CD4-positive, alpha-beta T cell treated with Interleukin-17A for 1 hour (primary cell): ENCODE measurements at regions not wholly inside any gene's neighbourhood (a gene's known extent, or its start where the extent isn't known, plus 50 kb on each side); places are given as distances from the start of the nearest gene placed in this dataset.
"Not testable (repeated sequence)": the region's sequence is repeated elsewhere in the genome, so short reads cannot be mapped to it uniquely, and the experiment has no call there.

Experiments used
- DNase-seq: peaks from one replicate; pipeline ENCODE4 v3.0.0-alpha.2; 2020

DNA sequence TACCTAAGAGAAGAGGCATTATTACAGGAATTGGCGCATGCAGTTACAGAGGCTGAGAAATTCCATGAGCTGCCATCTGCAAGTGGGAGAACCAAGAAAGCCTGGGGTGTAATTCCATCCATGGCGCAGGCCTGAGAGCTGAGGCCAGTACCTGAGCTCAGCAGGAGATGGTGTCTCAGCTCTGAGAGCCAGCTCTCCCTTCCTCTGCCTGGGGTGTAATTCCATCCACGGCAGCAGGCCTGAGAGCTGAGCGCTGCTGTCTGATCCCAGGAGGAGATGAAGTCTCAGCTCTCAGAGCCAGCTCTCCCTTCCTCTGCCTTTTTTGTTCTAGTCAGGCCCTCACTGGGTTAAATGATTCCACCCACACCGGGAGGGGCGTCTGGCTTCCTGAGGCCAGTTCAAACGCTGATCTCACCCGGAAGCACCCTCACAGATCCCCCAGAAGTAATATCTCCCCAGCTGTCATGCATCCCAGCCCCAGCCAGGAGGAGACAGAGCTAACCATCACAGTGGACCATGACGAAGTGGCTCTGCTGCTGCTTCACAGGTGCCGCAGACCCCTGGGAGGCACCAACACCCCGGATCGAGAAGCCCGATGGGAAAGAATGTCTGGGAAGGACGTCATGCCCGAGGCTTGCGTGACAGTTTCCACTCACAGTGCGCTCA lies 4454.9 kb upstream of the TPTE start:
- DNase-seq, result not testable (repeated sequence)

DNA sequence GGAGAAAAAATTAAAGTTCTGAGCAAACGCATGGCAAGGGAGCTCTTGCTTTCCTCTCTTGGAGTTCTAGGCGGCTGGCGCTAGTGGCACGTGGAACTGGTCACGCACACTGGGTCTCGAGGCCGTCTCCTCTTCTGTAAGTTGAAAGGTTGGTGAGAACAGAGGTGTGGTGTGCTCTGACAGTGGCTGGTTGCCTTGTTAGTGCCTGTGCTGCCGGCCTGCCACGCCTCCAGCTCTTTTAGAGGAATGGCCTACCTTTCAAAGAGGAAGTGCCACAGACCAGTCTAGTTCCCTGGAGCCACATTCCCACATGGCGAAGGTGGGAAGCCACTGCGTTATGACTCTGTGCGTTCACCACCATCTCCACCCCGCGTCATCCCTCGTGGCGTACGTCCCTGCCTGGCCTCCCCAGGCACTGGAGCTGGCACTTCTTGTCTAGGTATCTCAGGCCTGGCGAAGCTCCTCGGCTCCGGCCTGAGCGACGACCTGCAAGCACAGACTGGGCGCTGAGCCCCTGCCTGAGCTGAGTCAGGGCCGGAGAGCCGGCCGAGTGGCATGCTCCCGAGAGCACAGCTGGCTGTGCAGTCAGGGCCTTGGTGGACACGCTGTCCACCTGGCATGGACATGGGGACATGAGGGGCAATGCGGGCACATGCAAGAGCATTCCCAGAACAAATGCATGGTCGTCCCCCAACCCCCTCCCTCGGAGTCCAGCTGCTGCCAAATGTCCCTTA lies 4453.1 kb upstream of the TPTE start:
- not testable (repeated sequence) for DNase-seq

DNA sequence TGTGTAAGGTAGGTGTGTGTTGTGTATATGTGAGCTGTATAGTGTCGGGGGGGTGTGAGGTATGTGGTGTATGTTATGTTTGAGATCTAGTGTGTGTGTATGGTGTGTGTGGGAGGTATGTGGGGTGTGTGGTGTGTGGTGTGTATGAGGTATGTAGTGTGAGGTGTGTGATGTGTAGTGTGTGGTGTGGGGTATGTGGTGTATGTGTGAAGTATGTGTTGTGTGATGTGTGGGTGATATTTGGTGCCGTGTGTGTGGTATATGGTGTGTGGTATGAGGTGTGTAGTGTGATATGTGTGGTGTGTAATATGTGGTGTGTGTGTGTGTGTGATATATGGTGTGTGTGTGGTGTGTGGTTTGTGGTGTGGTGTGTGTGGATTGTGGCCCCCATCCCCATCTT lies 4451.2 kb upstream of the TPTE start:
- DNase-seq, result not testable (repeated sequence)

DNA sequence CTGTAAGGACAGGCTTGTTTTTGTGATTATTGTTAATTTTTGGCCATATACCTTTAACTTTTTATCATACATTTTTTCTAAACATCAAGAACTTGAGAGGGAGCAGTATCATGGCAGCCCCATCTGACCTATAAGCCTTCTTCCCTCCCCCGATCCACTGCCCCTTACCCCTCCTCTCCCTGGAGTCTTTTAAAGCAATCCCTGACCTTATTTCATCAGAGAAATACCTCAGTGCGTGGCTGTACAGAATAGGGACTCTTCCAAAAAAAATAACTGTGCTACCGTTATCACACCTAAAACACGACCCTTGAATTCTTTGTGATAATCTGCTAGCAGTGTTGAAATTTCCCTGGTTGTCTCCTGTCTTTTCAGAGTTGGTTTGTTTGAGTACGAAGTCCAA lies 4448.7 kb upstream of the TPTE start:
- DNase-seq, result not testable (repeated sequence)

DNA sequence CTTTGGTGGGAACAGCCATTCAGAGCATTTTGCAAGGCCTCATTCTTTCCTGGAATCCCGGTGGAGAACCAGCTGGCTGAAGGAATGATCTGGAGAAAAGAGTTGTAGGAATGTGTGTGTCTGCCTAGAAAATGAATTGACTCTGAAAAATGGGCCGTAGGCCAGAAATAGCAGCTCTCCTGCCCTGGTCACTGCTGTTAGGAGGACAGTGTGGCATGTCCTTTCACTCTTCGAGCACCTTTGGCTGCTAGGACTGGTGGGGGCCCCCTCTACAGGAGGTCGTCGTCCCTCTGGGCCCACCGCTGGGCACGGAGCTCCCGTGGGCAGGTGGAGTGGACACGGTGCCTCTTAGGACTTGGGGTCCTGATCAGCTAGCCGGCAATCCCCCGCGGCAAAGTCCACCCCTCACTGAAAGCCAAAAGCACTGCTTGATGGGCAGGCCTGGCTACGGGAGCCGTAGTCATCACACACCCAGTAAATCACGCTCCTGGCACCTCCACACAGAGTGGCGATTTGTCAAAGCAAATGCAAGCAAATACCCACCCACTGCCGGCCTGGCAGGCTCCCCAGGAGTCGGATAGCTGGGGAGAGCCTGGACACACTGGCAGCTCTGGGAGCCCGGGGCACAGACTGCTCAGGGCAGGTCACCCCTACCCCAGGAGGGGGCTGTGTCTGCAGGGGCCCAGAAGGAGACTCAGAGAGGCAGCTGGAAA lies 4447.2 kb upstream of the TPTE start:
- DNase-seq, result not testable (repeated sequence)

DNA sequence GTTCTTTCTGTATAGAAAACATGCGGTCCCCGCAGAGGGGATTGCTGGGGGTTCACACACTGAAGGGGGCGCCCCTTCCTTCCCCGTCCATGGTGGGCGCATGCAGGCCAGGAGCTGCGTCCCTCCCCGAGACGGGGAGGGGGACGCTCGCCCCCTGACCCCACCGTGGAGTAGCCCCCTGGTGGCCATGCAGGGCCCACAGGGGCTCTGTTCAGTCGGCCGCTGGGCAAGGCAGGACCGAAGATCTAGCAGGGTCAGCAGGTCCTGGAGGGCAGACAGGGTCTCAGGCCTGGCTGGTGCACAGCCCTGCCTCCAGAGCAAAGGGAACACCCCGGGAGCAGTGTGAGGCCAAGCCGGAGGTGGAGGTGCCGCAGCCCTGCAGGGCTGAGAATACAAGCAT lies 4446.4 kb upstream of the TPTE start:
- DNase-seq, result not testable (repeated sequence)

DNA sequence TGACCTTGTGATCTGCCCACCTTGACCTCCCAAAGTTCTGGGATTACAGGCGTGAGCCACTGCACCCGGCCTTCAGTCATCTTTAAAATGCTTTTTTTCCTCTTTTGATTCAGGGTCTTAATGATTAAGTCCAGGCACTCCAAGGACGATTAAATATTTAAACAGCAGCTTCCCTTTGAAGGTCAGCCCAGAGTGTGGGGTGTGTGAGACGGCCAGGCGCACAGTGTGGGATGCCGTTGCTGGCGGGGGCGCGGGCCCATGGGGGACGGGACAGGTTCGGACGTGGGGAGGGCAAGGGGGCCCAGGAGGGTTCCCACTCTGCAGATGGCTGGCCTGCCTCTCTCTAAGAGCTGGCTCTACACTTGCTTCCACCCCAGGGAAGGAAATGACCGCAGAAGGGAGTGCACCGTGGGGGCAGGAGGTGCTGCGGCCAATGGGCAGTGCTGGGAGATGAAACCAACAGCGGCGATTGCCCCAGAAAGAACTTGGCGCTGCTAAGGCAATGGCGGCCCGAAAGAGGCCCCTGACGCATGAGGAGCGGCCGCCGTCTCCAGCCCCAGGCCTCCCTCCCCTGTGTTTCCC lies 4445.7 kb upstream of the TPTE start:
- DNase-seq, result not testable (repeated sequence)

DNA sequence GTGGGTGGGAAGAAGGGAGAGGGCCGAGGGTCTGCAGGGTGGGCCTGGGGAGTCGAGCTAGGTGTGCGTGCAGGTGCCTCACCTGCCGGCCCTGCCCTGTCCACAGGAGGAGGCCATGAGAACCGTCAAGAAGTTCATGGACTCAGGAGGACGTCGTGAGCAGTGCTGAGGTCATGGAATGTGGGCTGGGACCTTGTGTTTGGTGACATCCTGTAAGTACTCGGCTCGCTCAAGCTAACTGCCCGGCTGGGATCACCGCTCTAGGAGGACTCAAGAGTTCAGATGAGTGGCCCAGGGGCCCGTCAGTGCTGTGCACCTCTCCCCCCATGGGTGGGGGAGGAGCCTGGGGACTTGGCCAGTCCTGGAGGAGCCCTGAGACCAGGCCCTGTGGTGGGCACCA lies 4444.0 kb upstream of the TPTE start:
- DNase-seq, result not testable (repeated sequence)

DNA sequence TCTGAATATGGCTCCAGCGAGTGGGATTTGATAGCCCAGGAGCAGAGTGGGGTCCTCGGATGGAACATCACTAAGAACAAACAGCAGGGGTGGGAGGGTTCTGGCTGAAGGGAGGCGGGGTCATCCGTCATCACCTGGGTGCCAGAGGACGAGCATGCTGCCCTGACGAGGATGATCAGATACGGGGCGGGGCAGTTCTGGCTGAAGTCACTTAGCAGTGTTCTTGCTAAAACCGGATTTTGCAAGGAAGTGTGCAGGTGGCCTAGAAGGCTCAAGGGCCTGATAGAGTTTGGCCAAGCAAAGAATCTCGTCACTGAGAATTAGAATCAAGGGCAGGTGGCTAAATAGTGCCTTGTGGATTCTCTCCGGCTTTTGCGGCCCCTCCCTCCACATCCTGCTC lies 4442.5 kb upstream of the TPTE start:
- DNase-seq, result not testable (repeated sequence)

DNA sequence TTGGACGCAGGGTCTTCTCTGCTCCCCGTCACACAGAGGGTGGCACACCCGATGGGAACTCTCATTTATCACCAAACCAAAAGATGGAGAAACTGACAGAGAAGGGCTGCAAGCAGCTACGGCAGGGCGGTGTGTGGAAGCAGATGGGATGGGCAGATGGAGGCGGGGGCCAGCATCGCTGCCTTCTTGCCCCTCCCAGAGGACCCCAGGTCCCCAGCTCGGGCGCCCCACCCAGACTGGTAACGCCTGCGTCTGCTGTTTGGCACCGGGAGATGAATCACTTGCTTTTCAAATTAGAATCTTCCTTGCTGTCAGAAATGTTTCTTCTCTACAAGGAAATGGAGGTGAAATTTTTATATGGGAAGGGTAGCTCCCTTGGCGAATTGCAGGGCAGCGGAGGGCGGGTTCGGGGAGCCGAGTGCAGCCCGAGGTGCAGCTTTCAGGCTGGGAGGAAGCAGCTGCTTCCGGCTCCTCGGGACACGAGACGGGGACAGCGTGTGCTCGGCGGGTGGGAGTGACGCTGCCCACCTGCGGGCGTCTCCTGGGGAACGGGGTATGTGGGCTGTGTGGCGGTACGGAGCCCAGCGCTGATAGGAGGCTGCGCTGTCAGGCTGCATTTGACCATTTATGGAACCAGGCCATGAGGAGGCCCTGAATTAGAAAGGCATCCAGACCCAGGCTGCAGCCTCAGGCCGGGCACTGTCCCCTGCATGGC lies 4440.3 kb upstream of the TPTE start:
- not testable (repeated sequence) for DNase-seq

DNA sequence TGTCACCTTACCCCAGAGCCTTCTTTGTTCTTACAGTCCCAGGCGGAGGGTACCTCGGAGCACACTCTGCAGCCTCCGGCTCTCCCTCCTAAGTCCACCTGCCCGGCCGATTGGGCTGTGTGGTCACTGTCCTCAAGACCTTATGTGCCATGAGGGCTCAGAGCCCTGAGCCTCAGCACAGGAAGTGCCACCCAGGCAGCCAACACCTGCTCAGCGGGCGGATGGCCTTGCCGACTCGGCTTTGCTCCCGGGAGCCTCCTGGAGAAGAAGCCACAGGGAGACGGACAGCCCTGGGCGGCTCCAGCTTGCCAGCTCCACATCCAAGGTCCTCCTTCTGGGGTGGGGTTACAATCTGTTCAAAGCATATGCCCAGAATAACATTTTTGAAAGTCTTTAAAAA lies 4439.2 kb upstream of the TPTE start:
- DNase-seq, result not testable (repeated sequence)

DNA sequence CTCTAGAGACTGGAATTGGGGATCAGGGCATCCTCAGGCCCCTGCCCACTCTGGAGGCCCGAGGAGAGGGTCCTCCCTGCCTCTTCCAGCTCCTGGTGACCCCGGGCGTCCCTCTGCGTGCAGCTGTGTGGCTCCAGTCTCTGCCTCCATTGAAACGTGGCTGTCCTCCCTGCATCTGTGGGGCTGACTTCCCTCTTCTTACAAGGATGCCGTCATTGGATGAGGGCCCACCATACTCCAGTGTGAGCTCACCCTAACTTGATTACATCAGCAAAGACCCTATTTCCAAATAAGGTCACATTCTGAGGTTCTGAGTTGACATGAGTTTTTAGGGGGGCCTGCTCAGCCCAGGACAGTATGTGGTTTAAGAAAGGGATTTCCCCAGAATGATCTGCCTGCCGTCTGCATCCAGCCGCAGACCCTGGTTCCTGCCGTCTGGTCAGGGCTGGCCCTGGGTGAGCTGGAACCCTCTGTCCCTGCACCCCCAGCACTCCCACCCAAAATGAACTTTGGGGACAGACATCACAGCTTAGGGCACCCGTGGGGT lies 4437.7 kb upstream of the TPTE start:
- not testable (repeated sequence) for DNase-seq

DNA sequence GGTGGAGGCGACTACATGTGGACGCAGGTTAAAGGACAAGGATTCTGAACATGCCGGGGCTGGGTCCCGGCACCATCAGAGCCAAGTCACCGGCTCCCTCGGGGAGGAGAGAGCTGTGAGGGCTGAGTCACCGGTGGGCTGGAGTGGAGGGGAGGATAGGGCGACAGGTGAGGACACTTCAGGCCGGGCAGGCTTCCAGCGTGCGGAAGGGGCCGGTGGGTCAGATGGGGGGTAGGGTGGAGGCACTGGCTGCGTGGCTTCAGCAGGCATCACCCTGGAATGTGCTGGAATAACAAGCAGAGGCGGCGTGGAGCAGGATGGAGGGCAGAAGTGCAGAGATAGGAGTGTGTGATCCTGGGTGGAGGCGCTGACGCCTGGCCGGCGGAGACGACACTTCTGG lies 4435.3 kb upstream of the TPTE start:
- DNase-seq, result not testable (repeated sequence)

DNA sequence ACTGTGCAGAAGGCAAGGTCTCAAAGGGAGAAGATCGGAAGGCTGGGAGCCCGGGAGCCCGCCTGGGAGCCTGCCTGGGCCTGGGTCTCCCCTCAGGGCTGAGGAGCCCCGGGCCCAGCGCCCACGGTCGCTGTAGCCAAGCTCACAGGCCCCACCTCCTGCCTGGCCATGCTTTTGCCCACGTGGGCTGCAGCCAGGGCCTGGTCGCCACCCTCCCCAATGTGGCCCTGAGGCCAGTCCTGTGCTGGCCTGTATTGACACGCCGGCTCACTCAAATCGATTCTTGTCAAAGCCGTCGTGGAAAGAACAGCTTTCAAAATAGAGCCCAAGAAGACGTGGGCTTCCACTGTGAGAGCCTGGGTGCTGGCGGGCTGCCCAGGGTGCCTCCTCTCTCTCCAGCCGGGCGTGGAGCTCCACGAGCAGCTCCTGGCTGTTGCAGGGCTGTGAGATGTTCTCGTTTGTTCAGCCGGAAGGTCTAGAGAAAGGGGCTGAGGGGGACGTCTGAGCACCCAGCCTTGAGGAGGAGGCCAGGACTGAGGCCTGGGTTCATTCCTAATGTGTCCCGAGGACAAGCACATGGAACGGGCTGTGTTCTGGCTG lies 4433.7 kb upstream of the TPTE start:
- DNase-seq, result not testable (repeated sequence)

DNA sequence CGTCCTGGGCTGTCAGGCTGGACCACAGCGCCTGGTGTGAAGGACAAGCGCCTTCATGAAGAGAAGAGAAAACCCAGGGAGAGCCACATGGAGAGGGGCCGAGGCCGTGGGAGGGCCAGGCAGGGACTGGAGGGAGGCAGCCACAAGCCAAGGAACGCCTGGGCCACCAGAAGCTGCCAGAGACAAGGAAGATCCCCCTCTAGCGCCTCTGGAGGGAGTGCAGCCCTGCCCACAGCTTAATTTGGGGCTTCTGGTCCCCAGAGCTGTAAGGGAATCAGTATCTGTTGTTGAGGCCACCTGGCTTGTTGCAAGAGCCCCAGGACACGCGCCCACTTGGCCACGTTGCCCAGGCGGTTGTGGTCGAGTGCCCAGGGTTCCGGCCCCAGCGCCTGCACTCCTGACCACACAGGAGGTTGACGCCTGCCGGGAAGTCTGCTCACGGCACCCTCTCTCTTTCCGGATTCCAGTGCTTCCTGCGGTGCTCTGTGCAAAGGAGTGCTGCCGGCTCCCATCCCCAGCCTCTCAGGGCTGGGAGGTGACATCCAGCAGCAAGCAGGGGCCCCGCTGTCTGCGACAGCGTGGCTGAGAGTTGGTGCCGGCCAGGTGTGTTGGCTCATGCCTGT lies 4431.0 kb upstream of the TPTE start:
- DNase-seq, result not testable (repeated sequence)

DNA sequence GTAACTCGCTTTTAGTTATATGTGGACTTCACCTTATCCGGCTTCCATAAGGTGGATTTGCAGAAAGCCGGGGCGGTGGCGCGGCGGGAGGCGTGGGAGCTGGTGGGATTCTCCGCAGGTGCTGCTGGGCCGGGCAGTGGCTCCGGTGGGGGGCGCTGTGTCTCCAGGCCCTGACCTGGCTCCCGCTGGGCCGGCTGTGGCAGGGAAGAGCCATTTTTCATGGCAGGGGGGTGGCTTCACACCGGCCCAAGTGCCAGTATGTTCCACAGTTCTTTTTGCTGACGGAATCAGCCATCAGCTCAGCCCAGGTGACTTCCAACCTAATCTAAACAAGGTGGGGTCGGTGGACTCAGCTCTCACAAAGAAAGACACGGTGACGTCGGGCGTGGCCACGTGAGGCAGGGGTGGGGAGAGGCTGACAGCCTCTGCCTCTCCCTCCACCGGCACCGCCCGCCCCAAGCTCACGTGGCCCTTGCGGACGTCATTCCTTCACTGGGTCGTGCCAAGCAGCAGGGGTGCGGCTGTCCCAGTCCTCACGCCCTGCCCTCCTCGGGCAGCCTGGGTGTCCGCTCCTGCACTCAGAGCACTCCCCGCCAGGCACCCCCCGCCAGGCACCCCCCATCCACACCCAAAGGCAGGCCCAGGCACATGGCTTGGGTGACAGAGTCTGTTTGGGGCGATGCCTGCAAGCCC lies 4429.9 kb upstream of the TPTE start:
- DNase-seq, result not testable (repeated sequence)

DNA sequence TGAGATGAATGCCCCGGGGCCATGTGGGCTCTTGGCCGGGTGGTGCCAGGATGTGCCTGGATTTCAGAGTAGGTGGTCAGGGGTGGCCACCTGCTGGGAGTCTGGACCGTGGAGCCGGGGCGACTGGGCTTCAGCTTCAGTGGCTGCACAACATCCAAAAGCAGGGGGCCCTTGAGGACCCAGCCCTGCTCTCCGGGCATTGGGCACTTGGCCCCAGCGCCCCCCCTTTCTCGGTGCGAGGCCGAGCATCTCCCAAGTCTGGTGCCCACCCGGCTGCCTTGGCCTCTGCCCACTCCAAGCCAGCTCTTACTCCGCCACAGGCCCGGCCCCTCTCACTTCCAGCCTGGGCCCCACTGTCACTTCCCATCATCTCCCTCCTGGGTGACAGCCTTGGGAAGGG lies 4429.0 kb upstream of the TPTE start:
- DNase-seq, result not testable (repeated sequence)

DNA sequence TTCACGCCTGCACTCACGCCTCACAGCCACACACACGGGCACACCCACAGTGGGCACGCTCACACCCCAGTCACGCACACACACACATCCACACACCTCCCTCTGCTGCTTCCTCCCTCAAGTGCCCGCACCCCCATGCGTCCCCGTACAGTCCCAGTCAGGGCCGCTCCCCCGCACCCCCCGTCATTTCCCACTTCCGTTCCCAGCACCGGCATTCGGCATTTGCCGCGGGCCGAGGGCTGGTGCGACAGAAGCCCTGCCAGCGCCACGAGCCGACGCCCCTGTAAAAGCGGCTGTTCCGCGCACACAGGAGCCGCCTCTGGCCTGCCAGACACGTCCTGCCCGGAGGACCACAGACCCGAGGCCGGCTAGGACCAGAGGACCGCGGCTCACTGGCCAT lies 4428.0 kb upstream of the TPTE start:
- DNase-seq, result peak; percentile 34

DNA sequence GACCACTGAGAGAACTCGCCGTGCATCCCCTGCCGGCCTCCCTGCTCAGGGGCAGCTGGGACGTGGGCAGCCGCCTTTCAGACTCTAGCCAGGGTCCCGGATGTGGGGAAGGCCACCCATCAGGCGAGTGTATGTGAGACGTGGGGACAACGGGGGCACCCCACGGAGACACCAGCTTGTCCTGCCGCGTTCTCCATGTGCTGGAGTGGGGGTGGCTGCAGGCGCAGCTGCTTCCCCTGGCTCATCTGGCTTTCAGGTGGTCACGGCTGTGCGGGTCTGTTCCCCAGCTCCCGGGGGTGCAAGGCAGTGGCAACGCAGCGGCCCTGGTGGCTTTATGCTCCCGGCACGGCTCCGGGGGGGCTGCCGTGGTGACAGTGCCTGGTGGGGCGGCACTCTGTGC lies 4427.5 kb upstream of the TPTE start:
- DNase-seq, result not testable (repeated sequence)

DNA sequence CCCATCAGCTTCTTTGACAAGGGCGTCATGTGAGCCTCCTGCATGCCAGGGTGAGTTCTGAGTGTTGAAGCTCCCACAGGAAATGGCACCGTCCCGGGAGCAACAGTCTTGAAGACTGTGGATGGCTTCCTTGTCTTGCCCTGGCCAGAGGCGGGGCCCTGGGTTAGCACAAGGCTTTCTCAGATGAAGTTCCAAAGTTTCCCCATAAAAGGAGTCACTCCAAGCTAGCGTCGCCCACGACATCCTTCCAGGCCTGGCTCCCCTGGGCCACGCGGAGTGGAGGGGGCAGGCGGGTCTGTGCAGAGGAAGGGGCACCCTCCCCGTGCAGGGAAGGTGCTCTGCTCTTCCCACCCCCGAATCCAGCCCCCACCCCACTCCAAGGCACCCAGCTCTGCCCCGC lies 4426.1 kb upstream of the TPTE start:
- DNase-seq, result not testable (repeated sequence)
